ENCODE measurements at regions not wholly inside any gene's neighbourhood (a gene's known extent, or its start where the extent isn't known, plus 50 kb on each side); places are given as distances from the start of the nearest gene placed in this dataset.
"Not testable (repeated sequence)": the region's sequence is repeated elsewhere in the genome, so short reads cannot be mapped to it uniquely, and the experiment has no call there.

GRCh38 chr13:107961849-107962608 lies 253.3 kb downstream of the LIG4 start:
- intact Hi-C loops (cut with micrococcal nuclease), result no loop called here
- Mint-ChIP-seq H3K27ac (no peak overlapping the region), H3K27me3 (no peaks in the 10 kb centered on the region), H3K36me3 (ENCODE audit: low read depth) (no peaks in the 10 kb centered on the region), H3K4me3 (no peak overlapping the region), H3K9me3 (peaks cover 36% of the 10 kb centered on the region), H3K4me1 (ENCODE audit: low read depth) (no peaks in the 10 kb centered on the region)

- H3K27me3 Mint-ChIP-seq, result no peaks in the 10 kb centered on the region
- H3K4me1 Mint-ChIP-seq (ENCODE audit: low read depth), result no peaks in the 10 kb centered on the region
- H3K4me3 Mint-ChIP-seq, result no peak overlapping the region
- intact Hi-C loops (cut with micrococcal nuclease), result no loop called here
- peaks cover 29% of the 10 kb centered on the region for H3K9me3 Mint-ChIP-seq
- H3K36me3 Mint-ChIP-seq (ENCODE audit: low read depth), result no peaks in the 10 kb centered on the region
- no peak overlapping the region for H3K27ac Mint-ChIP-seq
Observed at GRCh38 chr13:107960301-107960700, 255.0 kb downstream of the LIG4 start.

DNA sequence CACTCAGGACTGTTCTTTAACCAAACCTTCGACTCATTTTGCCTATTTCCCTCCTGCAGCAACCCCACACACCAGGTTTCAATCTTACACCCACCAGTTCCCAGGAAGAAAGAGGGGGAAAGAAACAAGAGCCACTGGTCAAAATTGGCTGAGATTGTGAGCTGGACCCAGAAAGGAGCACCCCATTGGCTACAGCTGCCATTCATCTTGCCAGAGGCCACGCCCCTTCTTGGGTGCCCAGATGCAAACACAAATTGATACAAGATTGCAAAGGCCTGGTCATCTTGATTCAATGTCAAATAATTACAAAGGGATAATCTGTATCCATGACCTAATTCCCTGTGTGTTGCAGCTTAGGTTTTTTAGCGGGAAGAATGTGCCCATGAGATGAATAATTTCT lies 258.4 kb downstream of the LIG4 start:
- Mint-ChIP-seq H3K9me3 (peaks cover 8% of the 10 kb centered on the region), H3K27me3 (no peaks in the 10 kb centered on the region), H3K4me3 (no peak overlapping the region), H3K4me1 (ENCODE audit: low read depth) (no peaks in the 10 kb centered on the region), H3K36me3 (ENCODE audit: low read depth) (no peaks in the 10 kb centered on the region), H3K27ac (no peak overlapping the region)
- intact Hi-C loops (cut with micrococcal nuclease), result no loop called here

DNA sequence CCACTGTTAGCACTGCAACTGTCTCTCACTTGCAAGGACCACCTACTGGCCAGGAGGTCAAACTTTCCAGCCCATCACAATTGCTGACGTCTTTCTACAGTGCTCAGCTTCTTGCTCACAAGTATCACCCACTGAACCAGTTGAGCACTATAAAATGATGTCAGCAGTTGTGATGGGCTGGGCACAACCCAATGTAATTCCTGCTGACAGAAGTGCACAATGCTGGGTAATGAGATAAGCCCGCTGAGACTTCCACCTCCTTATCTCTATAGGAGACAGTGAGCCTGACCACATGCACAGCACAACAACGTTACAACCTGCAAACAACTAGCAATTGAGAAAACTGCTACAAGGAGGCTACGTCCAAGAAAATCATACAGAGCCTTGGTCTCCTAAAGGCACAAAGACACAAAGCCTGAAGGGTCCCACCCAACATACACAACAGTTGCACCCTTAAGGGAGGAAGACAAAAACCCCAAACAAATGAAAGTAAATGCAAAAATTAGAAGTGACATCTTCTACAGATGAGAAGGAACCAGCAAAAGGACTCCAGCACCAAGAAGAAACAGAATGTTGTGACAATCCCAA lies 273.2 kb downstream of the LIG4 start:
- Mint-ChIP-seq H3K4me3 (no peak overlapping the region), H3K27ac (no peak overlapping the region), H3K4me1 (ENCODE audit: low read depth) (no peaks in the 10 kb centered on the region), H3K27me3 (no peaks in the 10 kb centered on the region), H3K36me3 (ENCODE audit: low read depth) (no peaks in the 10 kb centered on the region), H3K9me3 (peaks cover 38% of the 10 kb centered on the region)
- intact Hi-C loops (cut with micrococcal nuclease), result no loop called here

GRCh38 chr13:107941345-107942029 lies 273.8 kb downstream of the LIG4 start:
- no peaks in the 10 kb centered on the region for H3K27me3 Mint-ChIP-seq
- H3K36me3 Mint-ChIP-seq (ENCODE audit: low read depth), result no peaks in the 10 kb centered on the region
- no peak overlapping the region for H3K4me3 Mint-ChIP-seq
- H3K9me3 Mint-ChIP-seq, result peaks cover 38% of the 10 kb centered on the region
- intact Hi-C loops (cut with micrococcal nuclease), result no loop called here
- H3K4me1 Mint-ChIP-seq (ENCODE audit: low read depth), result no peaks in the 10 kb centered on the region
- no peak overlapping the region for H3K27ac Mint-ChIP-seq

DNA sequence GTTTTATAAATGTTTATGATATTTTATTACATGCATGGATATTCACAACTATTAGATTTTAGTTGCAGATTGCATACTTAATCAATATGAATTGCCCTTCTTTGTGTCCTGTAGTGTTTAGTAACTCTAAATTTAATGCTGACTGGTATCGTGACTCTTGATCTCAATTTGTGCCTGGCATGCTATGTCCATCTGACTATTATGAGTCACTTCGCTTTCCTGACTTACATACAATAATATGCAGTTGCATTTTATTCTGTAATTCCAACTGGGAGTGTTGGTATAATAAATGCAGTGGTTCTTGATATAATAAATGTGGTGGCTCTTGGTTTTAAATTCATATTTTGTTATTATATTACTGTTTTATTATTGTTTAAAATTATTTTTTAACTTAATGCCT lies 277.5 kb downstream of the LIG4 start:
- Mint-ChIP-seq H3K9me3 (peaks cover 40% of the 10 kb centered on the region), H3K36me3 (ENCODE audit: low read depth) (no peaks in the 10 kb centered on the region)

GRCh38 chr13:107931056-107931455 lies 284.3 kb downstream of the LIG4 start:
- Mint-ChIP-seq H3K27me3 (no peaks in the 10 kb centered on the region), H3K36me3 (ENCODE audit: low read depth) (no peaks in the 10 kb centered on the region), H3K27ac (no peak overlapping the region), H3K9me3 (peaks cover 52% of the 10 kb centered on the region), H3K4me1 (ENCODE audit: low read depth) (no peaks in the 10 kb centered on the region), H3K4me3 (no peak overlapping the region)
- intact Hi-C loops (cut with micrococcal nuclease), result no loop called here

More for the DNA sequence above, 277.5 kb downstream of the LIG4 start:
- intact Hi-C loops (cut with micrococcal nuclease), result no loop called here
- H3K4me3 Mint-ChIP-seq, result no peak overlapping the region
- no peaks in the 10 kb centered on the region for H3K4me1 Mint-ChIP-seq (ENCODE audit: low read depth)
- H3K27me3 Mint-ChIP-seq, result no peaks in the 10 kb centered on the region
- no peak overlapping the region for H3K27ac Mint-ChIP-seq

- Mint-ChIP-seq H3K9me3 (peaks cover 43% of the 10 kb centered on the region), H3K4me1 (ENCODE audit: low read depth) (no peaks in the 10 kb centered on the region), H3K27ac (no peak overlapping the region), H3K27me3 (no peaks in the 10 kb centered on the region), H3K36me3 (ENCODE audit: low read depth) (no peaks in the 10 kb centered on the region), H3K4me3 (no peak overlapping the region)
- intact Hi-C loops (cut with micrococcal nuclease), result no loop called here
Observed at GRCh38 chr13:107928762-107929161, 286.6 kb downstream of the LIG4 start.

DNA sequence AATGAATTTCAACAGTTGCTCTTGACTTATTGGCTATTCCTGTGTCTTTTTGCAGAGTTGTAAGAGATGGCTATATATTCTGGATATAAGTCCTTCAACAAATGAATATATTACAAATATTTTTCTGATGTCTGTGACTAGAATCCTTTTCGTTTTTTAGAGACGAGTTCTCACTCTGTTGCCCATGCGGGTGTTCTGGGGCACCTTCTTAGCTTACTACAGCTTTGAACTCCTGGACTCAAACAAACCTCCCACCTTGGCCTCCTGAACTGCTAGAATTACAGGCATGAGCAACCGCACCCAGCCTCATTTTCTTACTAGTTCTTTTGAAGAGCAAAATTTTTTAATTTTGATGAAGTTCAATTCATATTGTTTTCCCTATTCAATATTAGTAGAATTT lies 287.8 kb downstream of the LIG4 start:
- Mint-ChIP-seq H3K4me3 (no peak overlapping the region), H3K36me3 (ENCODE audit: low read depth) (no peaks in the 10 kb centered on the region), H3K27me3 (no peaks in the 10 kb centered on the region), H3K9me3 (peaks cover 31% of the 10 kb centered on the region), H3K4me1 (ENCODE audit: low read depth) (no peaks in the 10 kb centered on the region), H3K27ac (no peak overlapping the region)
- intact Hi-C loops (cut with micrococcal nuclease), result no loop called here

DNA sequence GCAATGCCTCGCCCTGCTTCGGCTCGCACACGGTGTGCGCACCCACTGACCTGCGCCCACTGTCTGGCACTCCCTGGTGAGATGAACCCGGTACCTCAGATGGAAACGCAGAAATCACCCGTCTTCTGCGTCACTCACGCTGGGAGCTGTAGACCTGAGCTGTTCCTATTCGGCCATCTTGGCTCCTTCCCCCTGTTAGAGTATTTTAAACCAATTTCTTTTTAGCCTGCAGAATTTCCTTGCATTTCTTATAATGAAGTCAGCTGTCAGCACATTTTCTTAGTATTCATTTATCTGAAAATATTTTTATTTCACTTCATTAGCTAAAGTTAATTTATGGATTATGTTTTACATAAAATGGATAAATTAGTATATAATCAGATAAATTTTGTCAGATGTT lies 288.8 kb downstream of the LIG4 start:
- H3K27me3 Mint-ChIP-seq; H3K4me3 Mint-ChIP-seq; H3K36me3 Mint-ChIP-seq (ENCODE audit: low read depth); H3K27ac Mint-ChIP-seq; H3K4me1 Mint-ChIP-seq (ENCODE audit: low read depth); intact Hi-C loops (cut with micrococcal nuclease): not testable (repeated sequence)
- peaks cover 27% of the 10 kb centered on the region for H3K9me3 Mint-ChIP-seq

DNA sequence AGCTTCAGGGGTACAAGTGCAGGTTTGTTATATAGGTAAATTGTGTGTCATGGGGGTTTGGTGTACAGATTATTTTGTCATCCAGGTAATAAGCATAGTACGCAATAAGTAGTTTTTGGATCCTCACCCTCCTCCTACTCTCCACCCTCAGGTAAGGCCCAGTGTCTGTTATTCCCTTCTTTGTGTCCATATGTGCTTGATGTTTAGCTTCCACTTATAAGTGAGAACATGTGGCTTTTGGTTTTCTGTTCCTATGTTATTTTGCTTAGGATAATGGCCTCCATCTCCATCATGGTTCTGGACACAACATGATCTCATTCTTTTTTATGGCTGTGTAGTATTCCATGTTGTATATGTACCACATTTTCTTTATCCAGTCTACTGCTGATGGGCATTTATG lies 298.4 kb downstream of the LIG4 start:
- intact Hi-C loops (cut with micrococcal nuclease); H3K4me3 Mint-ChIP-seq; H3K36me3 Mint-ChIP-seq (ENCODE audit: low read depth); H3K27ac Mint-ChIP-seq; H3K27me3 Mint-ChIP-seq; H3K4me1 Mint-ChIP-seq (ENCODE audit: low read depth): not testable (repeated sequence)
- H3K9me3 Mint-ChIP-seq, result peaks cover 16% of the 10 kb centered on the region

- Mint-ChIP-seq H3K9me3 (peaks cover 45% of the 10 kb centered on the region), H3K36me3 (ENCODE audit: low read depth) (no peaks in the 10 kb centered on the region), H3K27me3 (no peaks in the 10 kb centered on the region), H3K27ac (no peak overlapping the region), H3K4me3 (no peak overlapping the region), H3K4me1 (ENCODE audit: low read depth) (no peaks in the 10 kb centered on the region)
- intact Hi-C loops (cut with micrococcal nuclease), result no loop called here
Observed at GRCh38 chr13:107912745-107913144, 302.6 kb downstream of the LIG4 start.

DNA sequence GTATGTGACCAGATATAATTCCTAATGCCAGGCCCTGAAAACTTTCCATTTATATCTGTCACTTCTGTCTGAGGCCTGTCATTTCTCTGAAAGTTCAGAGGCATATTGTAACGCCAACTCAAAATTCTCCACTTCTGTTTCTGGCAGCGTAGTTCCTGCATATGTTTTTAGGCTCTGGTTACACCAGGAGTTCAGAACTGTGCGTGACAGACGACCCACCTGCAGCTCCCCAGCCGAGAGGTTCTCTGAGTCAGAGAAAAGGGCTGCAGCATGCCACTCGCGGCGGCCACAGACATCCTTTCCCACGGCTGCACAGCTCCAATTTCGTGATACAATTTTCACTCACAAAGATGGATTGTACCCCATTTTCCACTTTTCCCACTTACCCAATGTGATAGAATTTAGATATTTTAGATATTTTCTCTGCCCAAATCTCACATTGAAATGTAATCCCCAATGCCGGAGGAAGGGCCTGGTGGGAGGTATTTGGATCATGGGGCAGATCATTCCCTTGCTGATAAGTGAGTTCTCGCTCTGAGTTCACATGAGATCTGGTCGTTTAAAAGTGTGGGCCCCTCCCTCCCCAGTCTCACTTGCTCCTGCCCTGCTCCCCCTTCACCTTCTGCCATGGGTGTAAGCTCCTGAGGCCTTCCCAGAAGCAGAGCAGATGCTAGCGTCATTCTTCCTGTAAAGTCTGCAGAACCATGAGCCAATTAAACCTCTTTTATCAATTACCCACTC lies 308.1 kb downstream of the LIG4 start:
- Mint-ChIP-seq H3K27me3 (no peaks in the 10 kb centered on the region), H3K4me1 (ENCODE audit: low read depth) (no peaks in the 10 kb centered on the region), H3K4me3 (no peak overlapping the region), H3K9me3 (peaks cover 32% of the 10 kb centered on the region), H3K27ac (no peak overlapping the region), H3K36me3 (ENCODE audit: low read depth) (no peaks in the 10 kb centered on the region)
- intact Hi-C loops (cut with micrococcal nuclease), result no loop called here

GRCh38 chr13:107906131-107906530 lies 309.2 kb downstream of the LIG4 start:
- Mint-ChIP-seq H3K4me3 (no peak overlapping the region), H3K27ac (no peak overlapping the region), H3K36me3 (ENCODE audit: low read depth) (no peaks in the 10 kb centered on the region), H3K9me3 (peaks cover 21% of the 10 kb centered on the region), H3K27me3 (no peaks in the 10 kb centered on the region), H3K4me1 (ENCODE audit: low read depth) (no peaks in the 10 kb centered on the region)
- intact Hi-C loops (cut with micrococcal nuclease), result no loop called here

All from dendritic cell treated with granulocyte-macrophage colony-stimulating factor and Interleukin-4, amounts not matched to agents 40 ng/mL and 50 ng/mL, for 4 days (primary cell).